ENCODE measurements at regions not wholly inside any gene's neighbourhood (a gene's known extent, or its start where the extent isn't known, plus 50 kb on each side); places are given as distances from the start of the nearest gene placed in this dataset.
A peak's percentile ranks its signal among the peaks of the same experiment; 100 is the strongest.

DNA sequence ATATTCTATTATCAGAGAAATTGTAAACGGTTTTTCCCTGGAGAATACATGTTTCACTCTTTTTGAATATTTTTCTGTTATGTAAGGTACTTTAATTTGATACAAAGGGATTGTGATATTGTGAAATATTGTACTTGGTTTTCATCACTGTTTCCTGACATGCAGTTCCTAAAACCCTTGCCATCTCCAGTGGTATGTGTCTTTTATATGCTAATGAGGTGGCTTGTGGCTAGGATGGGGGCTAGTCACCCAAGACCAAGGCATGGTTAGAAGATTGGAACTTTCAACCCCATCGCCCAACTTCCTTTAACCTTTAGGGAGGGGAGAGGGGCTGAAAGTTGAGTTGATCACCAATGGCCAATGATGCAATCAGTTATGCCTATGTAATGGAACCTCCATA is 160.6 kb downstream of the TAF11L14 start:
- Histone ChIP-seq H4K20me1 (no peaks in the 10 kb centered on the region), H3K27ac (no peak overlapping the region), H3K27me3 (no peaks in the 10 kb centered on the region)

DNA sequence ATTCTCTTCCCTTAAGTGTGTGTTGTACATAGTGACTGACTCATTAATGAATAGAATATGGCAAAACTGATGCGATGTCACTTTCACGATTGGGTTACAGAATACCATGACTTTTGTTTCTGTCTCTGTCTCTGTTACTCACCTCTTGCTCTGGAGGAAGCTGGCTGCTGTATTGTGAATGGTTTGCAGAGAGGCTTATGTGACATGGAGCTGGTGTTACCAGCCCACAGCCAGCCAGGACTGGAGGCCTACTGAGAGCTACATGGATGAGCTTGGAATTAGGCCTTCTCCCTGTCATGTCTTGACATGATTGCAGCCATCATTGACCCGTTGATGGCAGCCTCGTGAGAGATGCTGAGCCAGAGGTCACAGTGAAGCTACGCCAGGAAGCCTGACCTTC is 161.9 kb downstream of the TAF11L14 start:
- Histone ChIP-seq H3K27me3 (no peaks in the 10 kb centered on the region), H3K4me2 (no peak overlapping the region), H3K9me3 (no peaks in the 10 kb centered on the region), H3K9ac (no peak overlapping the region), H3K36me3 (no peaks in the 10 kb centered on the region), H4K20me1 (no peaks in the 10 kb centered on the region), H3K4me1 (peaks cover 4% of the 10 kb centered on the region; the same call in 1 of the 2 replicates), H3K27ac (no peak overlapping the region), H3K4me3 (no peak overlapping the region)
- TF ChIP-seq Cebpa-rat (IDR thresholded peaks at IDR 0.05) = no peak

More for the DNA sequence above, 160.6 kb downstream of the TAF11L14 start:
- Histone ChIP-seq H3K36me3 (no peaks in the 10 kb centered on the region), H3K4me1 (peaks cover 4% of the 10 kb centered on the region; the same call in 1 of the 2 replicates), H3K4me3 (no peak overlapping the region), H3K4me2 (no peak overlapping the region), H3K9ac (no peak overlapping the region), H3K9me3 (no peaks in the 10 kb centered on the region)
- TF ChIP-seq Cebpa-rat (IDR thresholded peaks at IDR 0.05) = no peak

DNA sequence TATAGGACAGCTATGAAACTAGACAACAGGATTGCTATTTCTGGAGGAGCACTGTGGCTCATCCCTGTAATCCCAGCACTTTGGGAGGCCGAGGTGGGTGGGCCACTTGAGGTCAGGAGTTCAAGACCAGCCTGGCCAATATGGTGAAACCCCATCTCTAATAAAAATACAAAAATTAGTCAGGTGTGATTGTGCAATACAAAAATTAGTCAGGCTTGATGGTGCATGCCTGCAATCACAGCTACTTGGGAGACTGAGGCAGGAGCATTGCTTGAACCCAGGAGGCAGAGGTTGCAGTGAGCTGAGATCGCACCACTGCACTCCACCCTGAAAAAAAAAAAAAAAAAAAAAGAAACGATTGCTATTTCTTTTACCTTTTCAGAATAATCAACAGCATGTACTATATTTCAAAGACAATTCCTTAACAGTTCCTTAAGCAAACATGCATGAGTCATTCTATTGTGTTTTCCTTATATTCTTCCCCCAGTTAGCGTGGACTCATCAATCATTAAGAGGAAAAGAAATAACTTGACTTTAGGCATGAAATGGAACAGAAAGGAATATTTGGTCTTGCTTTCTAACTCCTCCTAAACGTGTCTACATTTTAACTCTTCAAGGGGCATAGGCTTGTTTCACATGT is 162.6 kb downstream of the TAF11L14 start:
- H4K20me1 ChIP-seq = no peaks in the 10 kb centered on the region
- H3K9me3 ChIP-seq = no peaks in the 10 kb centered on the region
- no peak overlapping the region for H3K27ac ChIP-seq
- H3K36me3 ChIP-seq = no peaks in the 10 kb centered on the region
- peak; percentile 59 for TF ChIP-seq Cebpa-rat (IDR thresholded peaks at IDR 0.05)
- H3K27me3 ChIP-seq = no peaks in the 10 kb centered on the region
- H3K4me3 ChIP-seq = no peak overlapping the region
- no peak overlapping the region for H3K9ac ChIP-seq
- H3K4me1 ChIP-seq = peaks cover 4% of the 10 kb centered on the region; the same call in 1 of the 2 replicates
- no peak overlapping the region for H3K4me2 ChIP-seq

DNA sequence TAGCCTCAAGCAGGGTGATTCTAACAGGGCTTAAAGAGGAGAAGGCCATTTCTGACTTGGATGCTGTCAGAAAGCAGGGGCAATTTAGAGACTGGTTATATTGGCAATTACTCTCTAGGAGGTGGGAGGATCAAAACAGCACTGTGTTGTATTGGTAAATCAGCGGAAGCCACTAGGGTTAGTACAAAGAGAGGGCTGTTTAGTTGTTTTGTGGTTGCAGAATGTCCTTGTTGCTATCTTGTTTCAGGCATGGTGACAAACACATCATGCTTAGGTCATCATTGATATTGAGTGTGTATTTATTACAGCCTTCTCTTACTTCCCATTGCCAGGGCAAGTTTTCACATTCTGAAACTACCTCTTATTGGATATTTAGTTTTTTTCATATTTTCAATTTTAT is 165.3 kb downstream of the TAF11L14 start:
- H3K27me3 ChIP-seq = no peaks in the 10 kb centered on the region
- peaks cover 4% of the 10 kb centered on the region; the same call in 1 of the 2 replicates for H3K4me1 ChIP-seq
- H3K9ac ChIP-seq = no peak overlapping the region
- H3K9me3 ChIP-seq = no peaks in the 10 kb centered on the region
- no peak for TF ChIP-seq Cebpa-rat (IDR thresholded peaks at IDR 0.05)
- no peaks in the 10 kb centered on the region for H3K36me3 ChIP-seq
- H3K27ac ChIP-seq = no peak overlapping the region
- no peak overlapping the region for H3K4me3 ChIP-seq
- no peaks in the 10 kb centered on the region for H4K20me1 ChIP-seq
- no peak overlapping the region for H3K4me2 ChIP-seq

DNA sequence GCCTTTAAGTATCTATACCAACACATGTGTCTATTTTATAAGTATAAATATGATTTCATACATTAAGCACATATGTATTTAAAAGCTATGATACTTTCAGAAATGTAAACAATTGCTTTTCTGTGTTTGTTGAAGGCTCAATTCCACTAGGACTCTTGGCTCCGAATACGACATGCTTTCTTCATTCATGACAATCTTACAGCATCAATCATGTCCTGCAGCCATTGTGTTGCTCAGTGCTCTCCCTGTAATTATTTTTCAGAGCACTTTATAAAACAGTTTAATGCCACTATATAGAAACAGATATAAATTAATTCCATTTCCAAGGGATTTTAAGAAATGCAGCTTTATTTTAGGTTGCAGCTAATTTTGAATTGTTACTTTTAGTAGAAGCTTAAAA is 167.3 kb downstream of the TAF11L14 start:
- H3K4me2 ChIP-seq = no peak overlapping the region
- no peaks in the 10 kb centered on the region for H3K27me3 ChIP-seq
- H4K20me1 ChIP-seq = no peaks in the 10 kb centered on the region
- H3K4me3 ChIP-seq = no peak overlapping the region
- no peak for TF ChIP-seq Cebpa-rat (IDR thresholded peaks at IDR 0.05)
- no peak overlapping the region for H3K9ac ChIP-seq
- H3K9me3 ChIP-seq = no peaks in the 10 kb centered on the region
- no peak overlapping the region for H3K27ac ChIP-seq
- H3K4me1 ChIP-seq = peaks cover 10% of the 10 kb centered on the region
- no peaks in the 10 kb centered on the region for H3K36me3 ChIP-seq

DNA sequence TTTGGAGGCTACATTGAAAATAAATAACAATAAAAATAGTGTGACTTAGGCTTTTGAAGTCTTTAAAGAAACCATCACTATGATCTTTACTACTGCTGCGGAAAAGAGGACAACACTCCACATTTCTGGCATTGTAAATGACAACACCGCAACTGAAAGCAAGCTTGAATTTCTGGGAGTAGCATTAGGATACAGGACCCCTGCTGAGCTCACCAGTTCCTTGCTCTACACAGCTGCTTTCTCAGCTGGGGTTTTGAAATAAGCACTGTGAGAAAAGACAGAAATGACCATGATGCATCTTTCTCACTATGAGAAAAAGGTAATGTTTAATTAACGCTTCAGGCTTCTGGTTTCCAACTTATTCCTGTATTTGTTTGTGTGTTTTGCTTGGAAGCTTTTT is 168.0 kb downstream of the TAF11L14 start:
- Histone ChIP-seq H3K4me3 (no peak overlapping the region), H3K4me2 (no peak overlapping the region), H3K36me3 (no peaks in the 10 kb centered on the region), H3K9me3 (no peaks in the 10 kb centered on the region), H3K27ac (no peak overlapping the region), H4K20me1 (no peaks in the 10 kb centered on the region), H3K4me1 (peaks cover 10% of the 10 kb centered on the region), H3K27me3 (no peaks in the 10 kb centered on the region), H3K9ac (no peak overlapping the region)
- TF ChIP-seq Cebpa-rat (IDR thresholded peaks at IDR 0.05) = no peak

DNA sequence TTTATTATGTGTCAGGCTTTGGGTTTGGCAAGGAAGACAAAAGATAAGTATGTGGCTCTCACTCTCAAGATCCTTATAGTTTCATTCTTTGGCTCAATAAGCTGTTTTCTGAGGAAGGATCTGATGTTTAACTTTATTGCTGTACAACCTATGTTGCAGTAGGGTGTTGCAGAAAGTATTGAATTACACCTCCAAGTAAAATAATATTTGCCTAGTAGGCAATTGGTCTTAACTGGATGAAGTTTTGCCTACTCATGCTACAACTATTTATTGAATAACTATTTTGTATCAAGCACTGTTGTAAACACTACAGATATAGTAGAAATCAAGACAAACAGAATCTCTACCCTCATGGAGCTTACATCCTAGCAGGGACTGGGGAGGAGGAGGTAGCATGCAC is 169.7 kb downstream of the TAF11L14 start:
- no peak overlapping the region for H3K9ac ChIP-seq
- H3K27ac ChIP-seq = no peak overlapping the region
- no peaks in the 10 kb centered on the region for H3K9me3 ChIP-seq
- H3K4me3 ChIP-seq = no peak overlapping the region
- H3K4me1 ChIP-seq = peaks cover 10% of the 10 kb centered on the region
- H3K36me3 ChIP-seq = no peaks in the 10 kb centered on the region
- no peaks in the 10 kb centered on the region for H3K27me3 ChIP-seq
- H4K20me1 ChIP-seq = no peaks in the 10 kb centered on the region
- no peak for TF ChIP-seq Cebpa-rat (IDR thresholded peaks at IDR 0.05)
- H3K4me2 ChIP-seq = no peak overlapping the region

DNA sequence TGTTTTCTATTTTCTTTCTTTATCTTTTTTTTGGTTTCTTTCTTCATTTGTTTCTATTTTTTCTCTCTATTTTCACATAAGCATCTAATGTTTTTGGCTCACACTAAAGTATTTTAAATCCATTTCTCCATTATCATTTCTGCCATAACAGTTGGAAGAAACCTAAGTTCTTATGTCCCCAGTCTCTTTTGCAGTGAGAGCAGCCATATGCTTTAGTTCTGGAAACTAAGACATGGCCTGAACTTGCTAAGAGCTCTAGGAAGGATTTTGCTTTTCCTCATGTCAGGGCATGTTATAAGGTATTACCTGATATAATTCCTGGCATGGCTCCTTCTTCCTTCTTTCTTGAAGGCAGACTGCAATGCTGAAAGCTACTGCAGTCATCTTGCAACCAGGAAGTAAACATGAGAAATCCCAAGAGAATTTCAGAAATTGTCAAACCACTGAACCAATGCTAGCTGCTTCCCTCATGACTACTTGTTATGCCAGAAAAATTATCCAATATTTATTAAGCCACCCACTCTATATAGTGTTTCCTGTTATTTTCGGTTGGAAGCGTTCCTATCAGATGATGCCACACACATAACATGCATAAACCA is 171.1 kb downstream of the TAF11L14 start:
- H3K4me2 ChIP-seq = peak overlapping the region; percentile 37
- no peaks in the 10 kb centered on the region for H3K36me3 ChIP-seq
- H3K27me3 ChIP-seq = no peaks in the 10 kb centered on the region
- no peaks in the 10 kb centered on the region for H3K9me3 ChIP-seq
- TF ChIP-seq Cebpa-rat (IDR thresholded peaks at IDR 0.05) = no peak
- H3K4me3 ChIP-seq = no peak overlapping the region
- no peaks in the 10 kb centered on the region for H4K20me1 ChIP-seq
- no peak overlapping the region for H3K27ac ChIP-seq
- no peak overlapping the region for H3K9ac ChIP-seq
- H3K4me1 ChIP-seq = peaks cover 10% of the 10 kb centered on the region

DNA sequence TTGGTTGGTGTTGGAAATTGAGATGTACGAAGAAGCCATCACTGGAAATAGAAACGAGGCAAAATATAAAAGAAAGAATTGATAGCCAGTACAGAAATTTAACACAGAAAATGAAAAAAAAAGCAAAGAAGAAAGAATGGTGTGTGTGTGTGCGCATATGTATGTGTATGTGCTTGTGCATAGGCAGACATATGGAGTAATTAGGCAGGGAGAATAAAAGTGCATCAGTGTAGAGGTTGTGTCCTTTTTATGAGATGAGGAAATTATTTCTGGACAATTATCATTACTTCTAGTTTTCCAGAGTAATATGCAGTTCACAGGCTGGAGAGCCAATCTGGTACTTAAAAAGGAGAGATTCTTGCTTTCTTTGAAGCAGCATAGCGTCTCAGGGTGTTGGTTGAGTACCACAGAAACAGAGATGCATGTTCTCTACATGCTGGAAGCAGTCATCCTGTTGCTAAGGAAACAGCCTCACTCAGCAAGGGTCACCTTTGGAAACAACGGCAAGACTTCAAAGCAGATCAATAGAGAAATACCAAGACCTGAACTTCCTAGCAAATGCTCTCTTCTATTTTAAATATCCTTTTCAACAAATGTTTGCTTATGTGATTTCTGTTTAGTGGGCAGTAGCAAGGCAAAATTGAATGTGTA is 172.7 kb downstream of the TAF11L14 start:
- Histone ChIP-seq H3K4me2 (no peak overlapping the region), H4K20me1 (no peaks in the 10 kb centered on the region), H3K9me3 (no peaks in the 10 kb centered on the region), H3K27ac (no peak overlapping the region), H3K4me3 (no peak overlapping the region), H3K36me3 (no peaks in the 10 kb centered on the region), H3K9ac (no peak overlapping the region), H3K4me1 (peaks cover 10% of the 10 kb centered on the region), H3K27me3 (no peaks in the 10 kb centered on the region)
- TF ChIP-seq Cebpa-rat (IDR thresholded peaks at IDR 0.05) = no peak

DNA sequence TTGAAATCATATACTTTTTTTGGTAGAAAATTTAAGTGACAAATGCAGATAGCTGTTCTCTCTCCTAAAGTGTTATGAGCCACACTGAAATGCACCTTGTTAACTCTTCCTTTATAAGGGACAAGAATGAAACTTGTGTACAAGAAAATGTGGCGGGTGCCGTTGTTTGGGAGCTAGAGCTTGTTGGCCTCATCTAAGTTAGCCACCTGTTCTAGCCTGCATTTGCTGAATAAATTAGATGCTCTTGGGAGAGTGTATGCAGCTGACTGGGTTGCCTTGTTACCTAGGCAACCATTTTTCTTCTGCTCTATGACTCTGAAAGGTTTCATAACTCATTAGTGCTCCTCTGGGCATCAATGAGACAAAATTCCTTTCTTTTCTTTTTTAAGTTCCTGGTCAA is 174.3 kb downstream of the TAF11L14 start:
- H3K9ac ChIP-seq = no peak overlapping the region
- no peak for TF ChIP-seq Cebpa-rat (IDR thresholded peaks at IDR 0.05)
- H3K27ac ChIP-seq = no peak overlapping the region
- no peaks in the 10 kb centered on the region for H3K9me3 ChIP-seq
- no peaks in the 10 kb centered on the region for H4K20me1 ChIP-seq
- no peak overlapping the region for H3K4me3 ChIP-seq
- no peaks in the 10 kb centered on the region for H3K36me3 ChIP-seq
- H3K27me3 ChIP-seq = no peaks in the 10 kb centered on the region
- H3K4me2 ChIP-seq = no peak overlapping the region
- H3K4me1 ChIP-seq = peaks cover 10% of the 10 kb centered on the region

All from BLaER1 (cell line).